Spleen (tissue), 7 donors: ENCODE measurements at regions not wholly inside any gene's neighbourhood (a gene's known extent, or its start where the extent isn't known, plus 50 kb on each side); places are given as distances from the start of the nearest gene placed in this dataset.

Experiments used
- POLR2A ChIP-seq, 3 donors: fragments of 450-650 bp; IDR thresholded peaks; one replicate each; pipeline ENCODE4 v1.5.1; 2017; ENCODE audit warnings: antibody characterized with exemption in 3 of 3, mild to moderate bottlenecking in 1 of 3
- POLR2AphosphoS5 ChIP-seq, 3 donors: sonication (generic); formaldehyde crosslinking; IDR thresholded peaks; one replicate each; pipeline ENCODE4 v1.5.1; 2017; ENCODE audit warnings: antibody characterized with exemption in 3 of 3
- TF ChIP-seq, protein P1 (sequence below), 11 experiments: fragments of 200-600 bp in 7 of 11; fragments of 450-650 bp in 4 of 11; sonication (generic) in 4 of 11; IDR thresholded peaks in 8 of 11; conservative IDR thresholded peaks in 3 of 11; 1 replicate in 7 of 11; 2 replicates in 4 of 11; pipeline versions ENCODE4 v1.4.0 to v1.8.0; 2016 to 2021; ENCODE audit warnings: antibody characterized with exemption in 11 of 11, inconsistent platforms in 4 of 11, mild to moderate bottlenecking in 1 of 11
- donor health status: DM: no; HTN: no; CAD: no; lungs with moderate emphysema.
- donor health status: DM: no; HTN: no; CAD: no.
- donor health status: DM: no; HTN: no; CAD: no.

DNA sequence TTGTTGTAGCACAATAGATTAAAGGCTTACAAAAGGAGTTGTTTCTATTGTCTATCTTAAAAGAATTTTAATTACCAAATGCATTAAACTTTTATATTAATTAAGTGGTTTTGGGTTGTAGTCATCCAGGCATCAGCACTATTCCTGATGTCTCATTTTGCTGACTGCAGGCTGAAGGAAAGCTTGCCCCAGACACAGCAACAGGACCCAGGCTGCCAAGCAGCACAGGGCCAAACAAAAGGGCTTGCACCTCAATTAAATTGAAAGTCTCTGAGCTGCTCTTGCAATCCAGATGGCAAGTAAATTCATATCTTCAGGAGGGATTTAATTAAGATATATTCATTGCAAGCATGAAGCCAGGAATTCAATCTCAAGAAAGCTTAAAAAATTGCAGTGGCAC, 80.7 kb upstream of the CHODL start:
- TF ChIP-seq POLR2A (IDR thresholded peaks at IDR 0.05) (no peak), POLR2AphosphoS5 (IDR thresholded peaks at IDR 0.05) (no peak)
- TF ChIP-seq, protein P1, sequence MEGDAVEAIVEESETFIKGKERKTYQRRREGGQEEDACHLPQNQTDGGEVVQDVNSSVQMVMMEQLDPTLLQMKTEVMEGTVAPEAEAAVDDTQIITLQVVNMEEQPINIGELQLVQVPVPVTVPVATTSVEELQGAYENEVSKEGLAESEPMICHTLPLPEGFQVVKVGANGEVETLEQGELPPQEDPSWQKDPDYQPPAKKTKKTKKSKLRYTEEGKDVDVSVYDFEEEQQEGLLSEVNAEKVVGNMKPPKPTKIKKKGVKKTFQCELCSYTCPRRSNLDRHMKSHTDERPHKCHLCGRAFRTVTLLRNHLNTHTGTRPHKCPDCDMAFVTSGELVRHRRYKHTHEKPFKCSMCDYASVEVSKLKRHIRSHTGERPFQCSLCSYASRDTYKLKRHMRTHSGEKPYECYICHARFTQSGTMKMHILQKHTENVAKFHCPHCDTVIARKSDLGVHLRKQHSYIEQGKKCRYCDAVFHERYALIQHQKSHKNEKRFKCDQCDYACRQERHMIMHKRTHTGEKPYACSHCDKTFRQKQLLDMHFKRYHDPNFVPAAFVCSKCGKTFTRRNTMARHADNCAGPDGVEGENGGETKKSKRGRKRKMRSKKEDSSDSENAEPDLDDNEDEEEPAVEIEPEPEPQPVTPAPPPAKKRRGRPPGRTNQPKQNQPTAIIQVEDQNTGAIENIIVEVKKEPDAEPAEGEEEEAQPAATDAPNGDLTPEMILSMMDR (IDR thresholded peaks at IDR 0.05 in 8 of 11, conservative IDR thresholded peaks at IDR 0.05 in 3 of 11) = no peak
